GM23338 (cell line): ENCODE measurements at regions not wholly inside any gene's neighbourhood (a gene's known extent, or its start where the extent isn't known, plus 50 kb on each side); places are given as distances from the start of the nearest gene placed in this dataset.

ENCODE experiments used
- ATAC-seq: fragments of 200-7000 bp; cut with Tn5 transposase; 3 replicates; pipeline ENCODE4 v1.9.1; 2020
- DNase-seq: peaks from one replicate; pipeline ENCODE4 v3.0.0-alpha.2; 2015; ENCODE audit warnings: low spot score
- H2AFZ ChIP-seq: fragments of 200-600 bp; sonication (generic); 2 replicates; pipeline ENCODE4 v1.8.0; 2016; ENCODE audit warnings: antibody characterized with exemption, mild to moderate bottlenecking, moderate library complexity
- H3F3A ChIP-seq: fragments of 200-600 bp; sonication (generic); replicated peaks from 2 replicates; pipeline ENCODE4 v1.8.0; 2017; ENCODE audit warnings: antibody characterized with exemption, mixed run types, low read depth
- H3K27ac ChIP-seq: fragments of 200-600 bp; sonication (generic); 2 replicates; pipeline ENCODE4 v1.6.1; 2016; ENCODE audit warnings: low read depth
- H3K27me3 ChIP-seq: fragments of 200-600 bp; sonication (generic); 2 replicates; pipeline ENCODE4 v1.8.0; 2016; ENCODE audit warnings: mild to moderate bottlenecking, mixed run types, moderate library complexity; ENCODE audit not compliant: insufficient read depth
- H3K36me3 ChIP-seq: fragments of 200-600 bp; sonication (generic); 2 replicates; pipeline ENCODE4 v1.8.0; 2016; ENCODE audit warnings: mild to moderate bottlenecking; ENCODE audit not compliant: insufficient read depth
- H3K4me1 ChIP-seq: fragments of 200-600 bp; sonication (generic); 2 replicates; pipeline ENCODE4 v1.8.0; 2016; ENCODE audit warnings: mild to moderate bottlenecking, moderate library complexity; ENCODE audit not compliant: insufficient read depth
- H3K4me2 ChIP-seq: fragments of 200-600 bp; sonication (generic); 2 replicates; pipeline ENCODE4 v1.7.1; 2017; ENCODE audit warnings: mixed run types
- H3K4me3 ChIP-seq: fragments of 200-600 bp; sonication (generic); 2 replicates; pipeline ENCODE4 v1.6.1; 2016; ENCODE audit warnings: mixed run types
- H3K79me2 ChIP-seq: fragments of 200-600 bp; sonication (generic); replicated peaks from 2 replicates; pipeline ENCODE4 v1.8.0; 2017; ENCODE audit warnings: mild to moderate bottlenecking; ENCODE audit not compliant: insufficient read depth
- H3K9me2 ChIP-seq: fragments of 200-600 bp; sonication (generic); 2 replicates; pipeline ENCODE4 v1.8.0; 2017; ENCODE audit not compliant: insufficient read depth
- H4K20me1 ChIP-seq: fragments of 200-600 bp; sonication (generic); replicated peaks from 2 replicates; pipeline ENCODE4 v1.8.0; 2017; ENCODE audit warnings: mild to moderate bottlenecking; ENCODE audit not compliant: insufficient read depth
- H3K27ac Mint-ChIP-seq: 2 replicates; pipeline ENCODE4 v1.8.0; 2020; ENCODE audit warnings: inconsistent platforms, mild to moderate bottlenecking, moderate library complexity, mixed read lengths
- H3K27me3 Mint-ChIP-seq: 3 replicates; pipeline ENCODE4 v1.8.0; 2022; ENCODE audit warnings: low read depth, mild to moderate bottlenecking, moderate library complexity, mixed read lengths, inconsistent platforms; ENCODE audit not compliant: insufficient read depth, poor library complexity
- H3K36me3 Mint-ChIP-seq: 3 replicates; pipeline ENCODE4 v1.8.0; 2021; ENCODE audit warnings: low read depth, mild to moderate bottlenecking, inconsistent platforms, moderate library complexity, mixed read lengths
- H3K4me1 Mint-ChIP-seq: 3 replicates; pipeline ENCODE4 v1.8.0; 2020; ENCODE audit warnings: mild to moderate bottlenecking, inconsistent platforms, mixed read lengths
- H3K4me3 Mint-ChIP-seq: 3 replicates; pipeline ENCODE4 v1.8.0; 2021; ENCODE audit warnings: moderate library complexity, mild to moderate bottlenecking, inconsistent platforms, mixed read lengths
- H3K9me3 Mint-ChIP-seq: 3 replicates; pipeline ENCODE4 v1.8.0; 2020; ENCODE audit warnings: moderate library complexity, mild to moderate bottlenecking, inconsistent platforms, mixed read lengths
- CREB1 ChIP-seq: fragments of 250-450 bp; sonication (Bioruptor Pico); IDR thresholded peaks from 2 replicates; pipeline ENCODE4 v1.5.0; 2020; ENCODE audit warnings: low read depth, mild to moderate bottlenecking, moderate library complexity
- EZH2 ChIP-seq: fragments of 200-600 bp; sonication (generic); IDR thresholded peaks from one replicate; pipeline ENCODE4 v1.8.0; 2017; ENCODE audit warnings: antibody characterized with exemption, mild to moderate bottlenecking, low read depth; ENCODE audit not compliant: unreplicated experiment
- EZH2phosphoT487 ChIP-seq: fragments of 200-600 bp; sonication (generic); IDR thresholded peaks from one replicate; pipeline ENCODE4 v1.8.1; 2018; ENCODE audit warnings: antibody characterized with exemption; ENCODE audit not compliant: unreplicated experiment
- JUNB ChIP-seq: IDR thresholded peaks from one replicate; pipeline ENCODE4 v1.6.1; 2016; ENCODE audit warnings: antibody characterized with exemption; ENCODE audit not compliant: unreplicated experiment
- NANOG ChIP-seq: IDR thresholded peaks from 2 replicates; pipeline ENCODE4 v1.6.1; 2016; ENCODE audit warnings: antibody characterized with exemption, borderline replicate concordance
- POLR2AphosphoS5 ChIP-seq: IDR thresholded peaks from 2 replicates; pipeline ENCODE4 v1.6.1; 2016; ENCODE audit warnings: antibody characterized with exemption, low read depth
- STAT1 ChIP-seq: IDR thresholded peaks from one replicate; pipeline ENCODE4 v1.6.1; 2016; ENCODE audit warnings: antibody characterized with exemption; ENCODE audit not compliant: unreplicated experiment
- ZNF114 ChIP-seq: fragments of 250-450 bp; sonication (Bioruptor Pico); IDR thresholded peaks from 2 replicates; pipeline ENCODE4 v1.5.0; 2020; ENCODE audit warnings: mild to moderate bottlenecking, moderate library complexity
- ZNF331 ChIP-seq: fragments of 250-450 bp; sonication (Bioruptor Pico); IDR thresholded peaks from 2 replicates; pipeline ENCODE4 v1.5.0; 2020; ENCODE audit warnings: low read depth, mild to moderate bottlenecking, moderate library complexity
- TF ChIP-seq, protein P1 (sequence below): IDR thresholded peaks from 2 replicates; pipeline ENCODE4 v1.6.1; 2016; ENCODE audit warnings: antibody characterized with exemption
- TF ChIP-seq, protein P2 (sequence below), 2 experiments: fragments of 200-600 bp in 1 of 2; sonication (generic) in 1 of 2; conservative IDR thresholded peaks; 2 replicates each; pipeline versions ENCODE4 v1.5.1 to v1.6.1; 2016 to 2017; ENCODE audit warnings: antibody characterized with exemption in 2 of 2, low read depth in 2 of 2, mild to moderate bottlenecking in 2 of 2, moderate library complexity in 1 of 2
- TF ChIP-seq, protein P3 (sequence below): IDR thresholded peaks from one replicate; pipeline ENCODE4 v1.6.1; 2018; ENCODE audit warnings: antibody characterized with exemption; ENCODE audit not compliant: unreplicated experiment

DNA sequence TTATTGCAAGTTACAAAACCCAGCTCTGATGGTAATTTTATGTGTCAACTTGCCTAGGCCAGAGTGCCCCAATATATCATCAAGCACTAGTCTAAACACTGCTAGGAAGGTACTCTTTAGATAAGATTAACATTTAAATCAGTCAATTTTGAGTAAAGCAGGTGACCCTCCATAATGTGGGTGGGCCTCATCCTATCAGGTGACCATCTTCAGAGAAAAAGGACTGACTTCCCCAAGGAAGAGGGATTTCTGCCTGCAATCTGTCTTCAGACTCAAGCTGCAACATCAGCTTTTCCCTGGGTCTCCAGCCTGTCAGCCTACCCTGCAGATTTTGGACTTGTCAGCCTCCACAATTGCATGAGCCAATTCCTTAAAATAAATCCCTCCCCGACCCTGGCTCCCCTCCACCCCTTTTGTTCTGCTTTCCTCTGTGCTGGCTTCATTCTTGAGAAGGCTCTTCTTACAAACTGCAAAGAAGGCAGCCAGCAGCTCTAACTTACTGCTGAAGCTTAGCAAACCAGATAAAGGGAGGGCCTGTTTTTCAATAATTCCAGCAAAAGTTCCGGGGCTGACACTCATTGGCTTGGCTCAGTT lies 56.4 kb upstream of the RUNX3 start (continued):
- TF ChIP-seq, protein P1, sequence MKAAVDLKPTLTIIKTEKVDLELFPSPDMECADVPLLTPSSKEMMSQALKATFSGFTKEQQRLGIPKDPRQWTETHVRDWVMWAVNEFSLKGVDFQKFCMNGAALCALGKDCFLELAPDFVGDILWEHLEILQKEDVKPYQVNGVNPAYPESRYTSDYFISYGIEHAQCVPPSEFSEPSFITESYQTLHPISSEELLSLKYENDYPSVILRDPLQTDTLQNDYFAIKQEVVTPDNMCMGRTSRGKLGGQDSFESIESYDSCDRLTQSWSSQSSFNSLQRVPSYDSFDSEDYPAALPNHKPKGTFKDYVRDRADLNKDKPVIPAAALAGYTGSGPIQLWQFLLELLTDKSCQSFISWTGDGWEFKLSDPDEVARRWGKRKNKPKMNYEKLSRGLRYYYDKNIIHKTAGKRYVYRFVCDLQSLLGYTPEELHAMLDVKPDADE = no peak
- TF ChIP-seq EZH2phosphoT487 (no peak), JUNB (no peak), POLR2AphosphoS5 (no peak), ZNF114 (no peak), ZNF331 (no peak), EZH2 (no peak)
- TF ChIP-seq, protein P2, sequence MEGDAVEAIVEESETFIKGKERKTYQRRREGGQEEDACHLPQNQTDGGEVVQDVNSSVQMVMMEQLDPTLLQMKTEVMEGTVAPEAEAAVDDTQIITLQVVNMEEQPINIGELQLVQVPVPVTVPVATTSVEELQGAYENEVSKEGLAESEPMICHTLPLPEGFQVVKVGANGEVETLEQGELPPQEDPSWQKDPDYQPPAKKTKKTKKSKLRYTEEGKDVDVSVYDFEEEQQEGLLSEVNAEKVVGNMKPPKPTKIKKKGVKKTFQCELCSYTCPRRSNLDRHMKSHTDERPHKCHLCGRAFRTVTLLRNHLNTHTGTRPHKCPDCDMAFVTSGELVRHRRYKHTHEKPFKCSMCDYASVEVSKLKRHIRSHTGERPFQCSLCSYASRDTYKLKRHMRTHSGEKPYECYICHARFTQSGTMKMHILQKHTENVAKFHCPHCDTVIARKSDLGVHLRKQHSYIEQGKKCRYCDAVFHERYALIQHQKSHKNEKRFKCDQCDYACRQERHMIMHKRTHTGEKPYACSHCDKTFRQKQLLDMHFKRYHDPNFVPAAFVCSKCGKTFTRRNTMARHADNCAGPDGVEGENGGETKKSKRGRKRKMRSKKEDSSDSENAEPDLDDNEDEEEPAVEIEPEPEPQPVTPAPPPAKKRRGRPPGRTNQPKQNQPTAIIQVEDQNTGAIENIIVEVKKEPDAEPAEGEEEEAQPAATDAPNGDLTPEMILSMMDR (conservative IDR thresholded peaks at IDR 0.05; ENCODE audit: low read depth in 2 of 2) = no peak

DNA sequence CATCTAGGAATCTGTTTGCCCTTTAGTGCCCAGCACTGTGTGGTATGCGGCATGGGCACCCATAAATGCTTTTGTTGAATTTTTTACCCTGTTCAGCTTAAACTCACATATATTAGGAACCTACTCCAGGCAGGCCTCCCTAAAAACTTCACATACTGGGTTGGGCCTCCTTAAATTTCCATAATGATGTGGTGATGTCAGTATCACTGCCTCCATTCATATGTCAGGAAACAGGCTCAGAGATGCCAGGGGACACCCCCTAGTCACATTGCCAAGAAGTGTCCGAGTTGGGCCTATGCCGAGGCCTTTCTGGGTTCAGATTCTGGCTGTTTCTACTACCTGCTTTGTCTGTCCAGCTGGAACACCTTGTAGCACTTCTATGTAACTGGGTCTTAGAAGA lies 55.7 kb upstream of the RUNX3 start:
- Histone ChIP-seq H2AFZ (no peak overlapping the region), H3K4me2 (no peak overlapping the region), H3K4me3 (no peak overlapping the region), H4K20me1 (no peaks in the 10 kb centered on the region), H3K27me3 (no peaks in the 10 kb centered on the region), H3K79me2 (no peaks in the 10 kb centered on the region), H3K9me2 (no peaks in the 10 kb centered on the region), H3F3A (no peaks in the 10 kb centered on the region), H3K36me3 (no peaks in the 10 kb centered on the region), H3K4me1 (no peaks in the 10 kb centered on the region), H3K27ac (no peak overlapping the region)
- H3K9me3 Mint-ChIP-seq = no peaks in the 10 kb centered on the region; the same call in 1 of the 3 replicates
- no peak for TF ChIP-seq EZH2phosphoT487
- H3K27ac Mint-ChIP-seq = 0 out of 2 replicates have a peak overlapping the region, but pooled peaks have one; percentile 26
- peaks cover 4% of the 10 kb centered on the region for H3K27me3 Mint-ChIP-seq
- ATAC-seq = no peak
- DNase-seq = no peak
- peaks cover 5% of the 10 kb centered on the region; the same call in 1 of the 3 replicates for H3K4me1 Mint-ChIP-seq
- H3K4me3 Mint-ChIP-seq = no peak overlapping the region
- H3K36me3 Mint-ChIP-seq = no peaks in the 10 kb centered on the region; the same call in 2 of the 3 replicates

DNA sequence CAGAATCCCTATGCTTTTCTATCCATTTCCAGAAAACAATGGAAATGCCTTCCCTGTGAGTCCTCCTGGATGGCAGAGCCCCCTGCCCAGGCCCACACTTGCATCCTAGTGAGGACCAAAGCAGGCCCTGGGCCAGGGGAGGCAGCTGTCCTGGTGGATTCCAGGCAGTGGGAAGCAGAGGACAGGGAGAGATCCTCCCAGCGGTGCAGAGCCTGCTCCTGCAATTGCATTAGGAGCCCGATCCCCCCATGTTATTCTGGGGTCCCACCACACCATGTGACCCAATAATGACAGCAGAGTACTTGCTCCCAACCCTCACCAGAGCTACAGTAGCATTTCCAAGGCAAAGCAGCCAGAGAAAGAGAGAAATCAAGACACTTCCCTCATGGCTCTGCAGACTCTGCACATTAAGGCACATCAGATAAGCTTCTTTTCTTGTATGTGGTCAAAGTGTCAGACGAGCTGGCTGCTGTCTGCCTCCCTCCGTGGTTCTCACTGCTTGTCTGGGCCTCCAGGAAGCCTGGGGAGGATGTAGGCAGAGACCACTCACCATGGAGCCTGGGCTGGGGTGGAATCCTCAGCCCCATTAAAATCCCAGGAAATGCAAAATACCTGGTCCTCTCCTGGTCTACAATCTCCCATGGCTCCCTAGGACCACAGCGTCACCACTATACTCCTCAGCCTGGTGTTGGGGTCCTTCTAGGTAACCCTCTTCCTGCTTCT lies 54.9 kb upstream of the RUNX3 start:
- no peaks in the 10 kb centered on the region for H3F3A ChIP-seq
- DNase-seq (no peak), ATAC-seq (no peak)
- H2AFZ ChIP-seq = no peak overlapping the region
- H4K20me1 ChIP-seq = no peaks in the 10 kb centered on the region
- no peaks in the 10 kb centered on the region for H3K4me1 ChIP-seq
- no peaks in the 10 kb centered on the region for H3K27me3 ChIP-seq
- Mint-ChIP-seq H3K36me3 (no peaks in the 10 kb centered on the region; the same call in 2 of the 3 replicates), H3K9me3 (no peaks in the 10 kb centered on the region; the same call in 1 of the 3 replicates), H3K27ac (no peak overlapping the region), H3K4me1 (peaks cover 4% of the 10 kb centered on the region; the same call in 1 of the 3 replicates), H3K27me3 (peaks cover 5% of the 10 kb centered on the region), H3K4me3 (no peak overlapping the region)
- no peak overlapping the region for H3K27ac ChIP-seq
- no peaks in the 10 kb centered on the region for H3K79me2 ChIP-seq
- H3K4me3 ChIP-seq = no peak overlapping the region
- no peaks in the 10 kb centered on the region for H3K9me2 ChIP-seq
- no peaks in the 10 kb centered on the region for H3K36me3 ChIP-seq
- H3K4me2 ChIP-seq = no peak overlapping the region
- TF ChIP-seq JUNB = no peak
- TF ChIP-seq EZH2 = no peak
- TF ChIP-seq ZNF114 = no peak
- TF ChIP-seq, protein P3, sequence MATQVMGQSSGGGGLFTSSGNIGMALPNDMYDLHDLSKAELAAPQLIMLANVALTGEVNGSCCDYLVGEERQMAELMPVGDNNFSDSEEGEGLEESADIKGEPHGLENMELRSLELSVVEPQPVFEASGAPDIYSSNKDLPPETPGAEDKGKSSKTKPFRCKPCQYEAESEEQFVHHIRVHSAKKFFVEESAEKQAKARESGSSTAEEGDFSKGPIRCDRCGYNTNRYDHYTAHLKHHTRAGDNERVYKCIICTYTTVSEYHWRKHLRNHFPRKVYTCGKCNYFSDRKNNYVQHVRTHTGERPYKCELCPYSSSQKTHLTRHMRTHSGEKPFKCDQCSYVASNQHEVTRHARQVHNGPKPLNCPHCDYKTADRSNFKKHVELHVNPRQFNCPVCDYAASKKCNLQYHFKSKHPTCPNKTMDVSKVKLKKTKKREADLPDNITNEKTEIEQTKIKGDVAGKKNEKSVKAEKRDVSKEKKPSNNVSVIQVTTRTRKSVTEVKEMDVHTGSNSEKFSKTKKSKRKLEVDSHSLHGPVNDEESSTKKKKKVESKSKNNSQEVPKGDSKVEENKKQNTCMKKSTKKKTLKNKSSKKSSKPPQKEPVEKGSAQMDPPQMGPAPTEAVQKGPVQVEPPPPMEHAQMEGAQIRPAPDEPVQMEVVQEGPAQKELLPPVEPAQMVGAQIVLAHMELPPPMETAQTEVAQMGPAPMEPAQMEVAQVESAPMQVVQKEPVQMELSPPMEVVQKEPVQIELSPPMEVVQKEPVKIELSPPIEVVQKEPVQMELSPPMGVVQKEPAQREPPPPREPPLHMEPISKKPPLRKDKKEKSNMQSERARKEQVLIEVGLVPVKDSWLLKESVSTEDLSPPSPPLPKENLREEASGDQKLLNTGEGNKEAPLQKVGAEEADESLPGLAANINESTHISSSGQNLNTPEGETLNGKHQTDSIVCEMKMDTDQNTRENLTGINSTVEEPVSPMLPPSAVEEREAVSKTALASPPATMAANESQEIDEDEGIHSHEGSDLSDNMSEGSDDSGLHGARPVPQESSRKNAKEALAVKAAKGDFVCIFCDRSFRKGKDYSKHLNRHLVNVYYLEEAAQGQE = no peak
- no peak for TF ChIP-seq POLR2AphosphoS5
- TF ChIP-seq NANOG = no peak
- TF ChIP-seq ZNF331 = no peak
- TF ChIP-seq STAT1 = no peak
- no peak for TF ChIP-seq EZH2phosphoT487
- TF ChIP-seq, protein P1 = no peak
- TF ChIP-seq CREB1 (CRISPR knock-in tag) = no peak
